ENCODE measurements at regions not wholly inside any gene's neighbourhood (a gene's known extent, or its start where the extent isn't known, plus 50 kb on each side); places are given as distances from the start of the nearest gene placed in this dataset.

DNA sequence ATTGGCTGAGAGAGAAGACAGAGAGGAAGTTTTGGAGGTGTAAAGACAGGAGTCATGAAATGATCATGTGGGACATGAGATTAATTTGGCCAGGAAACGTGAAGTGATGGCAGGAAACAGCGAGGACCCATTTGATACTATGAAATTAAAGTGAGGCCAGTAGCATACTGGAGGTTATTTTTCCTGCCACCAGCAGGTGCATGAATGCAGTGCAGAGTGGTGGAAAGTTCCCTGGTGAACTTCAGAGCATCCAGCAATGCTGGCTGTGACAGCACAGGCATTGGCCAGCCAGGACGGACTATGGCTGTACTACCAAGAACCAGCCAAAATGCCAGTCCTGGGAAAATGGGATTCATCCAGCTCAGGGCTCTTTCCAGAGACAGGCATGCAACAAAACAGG, 152.2 kb downstream of the SYK start:
- no peak overlapping the region for H3K4me3 ChIP-seq (replicated peaks; ENCODE audit: insufficient read depth, low read length)
- DNase-seq (ENCODE audit: low read depth in 1 of 2, low spot score in 1 of 2): no peak
- no peak overlapping the region for H3K27ac ChIP-seq (replicated peaks)
- H3K27me3 ChIP-seq (ENCODE audit: insufficient read depth, poor library complexity, severe bottlenecking): no peaks in the 10 kb centered on the region
- TF ChIP-seq, protein P1, sequence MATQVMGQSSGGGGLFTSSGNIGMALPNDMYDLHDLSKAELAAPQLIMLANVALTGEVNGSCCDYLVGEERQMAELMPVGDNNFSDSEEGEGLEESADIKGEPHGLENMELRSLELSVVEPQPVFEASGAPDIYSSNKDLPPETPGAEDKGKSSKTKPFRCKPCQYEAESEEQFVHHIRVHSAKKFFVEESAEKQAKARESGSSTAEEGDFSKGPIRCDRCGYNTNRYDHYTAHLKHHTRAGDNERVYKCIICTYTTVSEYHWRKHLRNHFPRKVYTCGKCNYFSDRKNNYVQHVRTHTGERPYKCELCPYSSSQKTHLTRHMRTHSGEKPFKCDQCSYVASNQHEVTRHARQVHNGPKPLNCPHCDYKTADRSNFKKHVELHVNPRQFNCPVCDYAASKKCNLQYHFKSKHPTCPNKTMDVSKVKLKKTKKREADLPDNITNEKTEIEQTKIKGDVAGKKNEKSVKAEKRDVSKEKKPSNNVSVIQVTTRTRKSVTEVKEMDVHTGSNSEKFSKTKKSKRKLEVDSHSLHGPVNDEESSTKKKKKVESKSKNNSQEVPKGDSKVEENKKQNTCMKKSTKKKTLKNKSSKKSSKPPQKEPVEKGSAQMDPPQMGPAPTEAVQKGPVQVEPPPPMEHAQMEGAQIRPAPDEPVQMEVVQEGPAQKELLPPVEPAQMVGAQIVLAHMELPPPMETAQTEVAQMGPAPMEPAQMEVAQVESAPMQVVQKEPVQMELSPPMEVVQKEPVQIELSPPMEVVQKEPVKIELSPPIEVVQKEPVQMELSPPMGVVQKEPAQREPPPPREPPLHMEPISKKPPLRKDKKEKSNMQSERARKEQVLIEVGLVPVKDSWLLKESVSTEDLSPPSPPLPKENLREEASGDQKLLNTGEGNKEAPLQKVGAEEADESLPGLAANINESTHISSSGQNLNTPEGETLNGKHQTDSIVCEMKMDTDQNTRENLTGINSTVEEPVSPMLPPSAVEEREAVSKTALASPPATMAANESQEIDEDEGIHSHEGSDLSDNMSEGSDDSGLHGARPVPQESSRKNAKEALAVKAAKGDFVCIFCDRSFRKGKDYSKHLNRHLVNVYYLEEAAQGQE (IDR thresholded peaks at IDR 0.05; ENCODE audit: insufficient replicate concordance, low read depth): no peak
- no peak for TF ChIP-seq POLR2AphosphoS5 (IDR thresholded peaks at IDR 0.05; ENCODE audit: low read depth)
- TF ChIP-seq SPI1 (IDR thresholded peaks at IDR 0.05; ENCODE audit: borderline replicate concordance, low read depth): no peak
- TF ChIP-seq GABPA (IDR thresholded peaks at IDR 0.05; ENCODE audit: low read depth): no peak
- TF ChIP-seq, protein P2, sequence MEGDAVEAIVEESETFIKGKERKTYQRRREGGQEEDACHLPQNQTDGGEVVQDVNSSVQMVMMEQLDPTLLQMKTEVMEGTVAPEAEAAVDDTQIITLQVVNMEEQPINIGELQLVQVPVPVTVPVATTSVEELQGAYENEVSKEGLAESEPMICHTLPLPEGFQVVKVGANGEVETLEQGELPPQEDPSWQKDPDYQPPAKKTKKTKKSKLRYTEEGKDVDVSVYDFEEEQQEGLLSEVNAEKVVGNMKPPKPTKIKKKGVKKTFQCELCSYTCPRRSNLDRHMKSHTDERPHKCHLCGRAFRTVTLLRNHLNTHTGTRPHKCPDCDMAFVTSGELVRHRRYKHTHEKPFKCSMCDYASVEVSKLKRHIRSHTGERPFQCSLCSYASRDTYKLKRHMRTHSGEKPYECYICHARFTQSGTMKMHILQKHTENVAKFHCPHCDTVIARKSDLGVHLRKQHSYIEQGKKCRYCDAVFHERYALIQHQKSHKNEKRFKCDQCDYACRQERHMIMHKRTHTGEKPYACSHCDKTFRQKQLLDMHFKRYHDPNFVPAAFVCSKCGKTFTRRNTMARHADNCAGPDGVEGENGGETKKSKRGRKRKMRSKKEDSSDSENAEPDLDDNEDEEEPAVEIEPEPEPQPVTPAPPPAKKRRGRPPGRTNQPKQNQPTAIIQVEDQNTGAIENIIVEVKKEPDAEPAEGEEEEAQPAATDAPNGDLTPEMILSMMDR (IDR thresholded peaks at IDR 0.05; ENCODE audit: insufficient read depth, low read length): no peak

DNA sequence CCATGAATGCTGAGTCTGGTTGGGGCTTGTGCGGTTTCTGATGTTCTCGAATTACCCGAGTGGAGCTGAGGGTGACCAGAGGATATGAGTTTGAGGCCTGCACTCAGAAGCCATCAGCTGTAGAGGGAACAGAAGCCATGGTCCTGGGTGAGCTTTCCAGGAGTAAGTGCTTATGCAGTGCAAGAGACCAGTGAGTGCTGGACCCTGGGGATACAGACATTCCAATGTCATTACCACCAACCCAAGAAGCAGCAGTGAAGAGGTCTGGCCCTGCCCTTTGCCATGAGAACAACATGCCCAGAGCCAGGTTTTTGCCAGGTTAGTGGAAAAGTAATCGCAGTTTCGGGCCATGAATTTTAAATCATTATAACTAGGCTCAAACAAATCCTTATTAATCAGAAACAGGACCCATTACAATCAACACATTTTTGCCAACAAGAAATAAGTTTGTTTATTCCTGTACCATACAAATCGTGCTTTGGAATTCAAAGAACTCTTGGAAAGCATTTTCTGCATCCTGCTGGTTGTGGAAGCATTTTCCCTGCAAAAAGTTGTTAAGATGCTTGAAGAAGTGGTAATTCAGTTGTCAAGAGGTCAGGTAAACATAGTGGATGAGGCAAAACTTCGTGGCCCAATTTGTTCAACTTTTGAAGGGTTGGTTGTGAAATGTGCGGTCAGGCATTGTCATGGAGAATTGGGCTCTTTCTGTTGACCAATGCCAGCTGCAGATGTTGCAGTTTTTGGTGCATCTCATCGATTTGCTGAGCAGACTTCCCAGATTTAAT, 154.6 kb downstream of the SYK start:
- Histone ChIP-seq H3K27me3 (ENCODE audit: insufficient read depth, poor library complexity, severe bottlenecking) (no peaks in the 10 kb centered on the region), H3K27ac (replicated peaks) (no peak overlapping the region), H3K4me3 (replicated peaks; ENCODE audit: insufficient read depth, low read length) (no peak overlapping the region)
- DNase-seq (ENCODE audit: low read depth in 1 of 2, low spot score in 1 of 2): no peak
- TF ChIP-seq POLR2AphosphoS5 (IDR thresholded peaks at IDR 0.05; ENCODE audit: low read depth) (no peak), SPI1 (IDR thresholded peaks at IDR 0.05; ENCODE audit: borderline replicate concordance, low read depth) (no peak), GABPA (IDR thresholded peaks at IDR 0.05; ENCODE audit: low read depth) (no peak)
- TF ChIP-seq, protein P1 (IDR thresholded peaks at IDR 0.05; ENCODE audit: insufficient replicate concordance, low read depth): no peak
- TF ChIP-seq, protein P2 (IDR thresholded peaks at IDR 0.05; ENCODE audit: insufficient read depth, low read length): no peak

DNA sequence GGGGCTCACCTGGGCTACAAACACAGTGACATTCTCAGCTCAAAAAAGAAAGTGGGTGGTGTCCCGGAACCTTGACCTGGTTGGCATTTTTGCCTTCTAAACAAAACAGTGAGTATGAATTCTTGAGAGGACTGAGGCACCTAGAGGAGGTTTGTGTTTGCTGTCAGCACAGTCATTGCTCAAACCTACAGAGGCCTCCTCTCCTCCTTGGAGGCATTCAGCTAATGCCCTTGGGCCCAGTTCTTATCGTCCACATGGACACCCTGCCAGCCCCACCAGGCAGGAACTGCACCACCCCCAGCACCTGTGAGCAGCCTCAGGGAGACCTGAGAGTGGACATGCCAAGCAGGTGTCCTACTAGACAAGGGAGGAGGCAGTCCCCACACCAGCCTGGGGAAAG, 156.7 kb downstream of the SYK start:
- no peak overlapping the region for H3K27ac ChIP-seq (replicated peaks)
- DNase-seq (ENCODE audit: low read depth in 1 of 2, low spot score in 1 of 2): no peak
- TF ChIP-seq POLR2AphosphoS5 (IDR thresholded peaks at IDR 0.05; ENCODE audit: low read depth) (no peak), SPI1 (IDR thresholded peaks at IDR 0.05; ENCODE audit: borderline replicate concordance, low read depth) (no peak)
- TF ChIP-seq, protein P2 (IDR thresholded peaks at IDR 0.05; ENCODE audit: insufficient read depth, low read length): no peak
- TF ChIP-seq, protein P1 (IDR thresholded peaks at IDR 0.05; ENCODE audit: insufficient replicate concordance, low read depth): no peak
- H3K27me3 ChIP-seq (ENCODE audit: insufficient read depth, poor library complexity, severe bottlenecking): no peaks in the 10 kb centered on the region
- H3K4me3 ChIP-seq (replicated peaks; ENCODE audit: insufficient read depth, low read length): no peak overlapping the region

All from HL-60 (cell line).